Naive thymus-derived CD8-positive, alpha-beta T cell (primary cell): ENCODE measurements at regions not wholly inside any gene's neighbourhood (a gene's known extent, or its start where the extent isn't known, plus 50 kb on each side); places are given as distances from the start of the nearest gene placed in this dataset.
"Not testable (repeated sequence)": the region's sequence is repeated elsewhere in the genome, so short reads cannot be mapped to it uniquely, and the experiment has no call there.

Experiments used
- ATAC-seq, 2 donors: fragments of 150-1000 bp; cut with Tn5 transposase in 1 of 2; sonication (Bioruptor Pico), chemical (Tn5 transposase) in 1 of 2; 1 replicate in 1 of 2; 2 replicates in 1 of 2; pipeline ENCODE4 v1.10.0; 2021; ENCODE audit warnings: mild to moderate bottlenecking in 2 of 2, moderate library complexity in 2 of 2
- POLR2A ChIA-PET: fragments of 350-600 bp; sonication (Branson Sonifier 250); formaldehyde crosslinking; loops from one replicate; lab custom pipeline; 2021; ENCODE audit warnings: antibody characterized with exemption; lab: Charles Lee
- DNase-seq, 10 donors: peaks; one replicate each; pipeline versions ENCODE4 v3.0.0 to v3.0.0-alpha.2; 2020 to 2022
- H3K27ac Mint-ChIP-seq, 10 donors: one replicate each; pipeline ENCODE4 v1.8.0; 2020 to 2022; ENCODE audit warnings: mild to moderate bottlenecking in 10 of 10, mixed read lengths in 10 of 10, moderate library complexity in 4 of 10, inconsistent platforms in 1 of 10
- H3K27me3 Mint-ChIP-seq, 5 donors: one replicate each; pipeline ENCODE4 v1.8.0; 2021 to 2022; ENCODE audit warnings: mixed read lengths in 5 of 5
- H3K36me3 Mint-ChIP-seq, 3 donors: one replicate each; pipeline ENCODE4 v1.8.0; 2020 to 2022; ENCODE audit warnings: mixed read lengths in 3 of 3, mild to moderate bottlenecking in 2 of 3, inconsistent platforms in 1 of 3
- H3K4me1 Mint-ChIP-seq, 4 donors: one replicate each; pipeline ENCODE4 v1.8.0; 2021 to 2022; ENCODE audit warnings: mixed read lengths in 4 of 4
- H3K4me3 Mint-ChIP-seq, 10 donors: one replicate each; pipeline ENCODE4 v1.8.0; 2020 to 2022; ENCODE audit warnings: mild to moderate bottlenecking in 10 of 10, mixed read lengths in 10 of 10, moderate library complexity in 6 of 10, inconsistent platforms in 1 of 10
- H3K9me3 Mint-ChIP-seq, 9 donors: one replicate each; pipeline ENCODE4 v1.8.0; 2020 to 2022; ENCODE audit warnings: mixed read lengths in 9 of 9, mild to moderate bottlenecking in 3 of 9, inconsistent platforms in 1 of 9, moderate library complexity in 1 of 9

DNA sequence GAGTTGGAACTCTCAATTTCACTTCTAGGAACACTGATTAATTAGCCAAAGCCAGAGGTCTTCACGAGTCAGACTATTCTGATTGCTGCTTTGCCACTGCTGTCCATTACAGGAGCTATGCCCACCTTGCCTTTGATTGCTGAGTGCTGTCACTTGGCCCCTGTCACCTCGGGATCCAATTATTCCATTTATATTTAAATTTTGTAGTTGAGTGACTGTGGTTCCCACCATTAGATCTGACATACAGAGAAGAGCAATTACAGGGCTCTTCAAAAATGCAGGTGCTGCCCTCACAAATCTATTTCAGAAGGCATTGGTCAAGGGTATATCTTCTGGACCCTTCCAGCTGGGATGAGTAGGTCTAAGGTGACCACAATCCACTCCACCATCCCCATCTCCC, 200.8 kb downstream of the GJA1 start:
- H3K9me3 Mint-ChIP-seq = peaks cover 4 to 58% (median 30%) of the 10 kb centered on the region in 9 donors
- H3K4me3 Mint-ChIP-seq, H3K4me1 Mint-ChIP-seq, H3K27ac Mint-ChIP-seq, ATAC-seq, POLR2A ChIA-PET, DNase-seq, H3K27me3 Mint-ChIP-seq: not testable (repeated sequence)
- peaks cover 0 to 21% (median 18%) of the 10 kb centered on the region in 3 donors for H3K36me3 Mint-ChIP-seq

DNA sequence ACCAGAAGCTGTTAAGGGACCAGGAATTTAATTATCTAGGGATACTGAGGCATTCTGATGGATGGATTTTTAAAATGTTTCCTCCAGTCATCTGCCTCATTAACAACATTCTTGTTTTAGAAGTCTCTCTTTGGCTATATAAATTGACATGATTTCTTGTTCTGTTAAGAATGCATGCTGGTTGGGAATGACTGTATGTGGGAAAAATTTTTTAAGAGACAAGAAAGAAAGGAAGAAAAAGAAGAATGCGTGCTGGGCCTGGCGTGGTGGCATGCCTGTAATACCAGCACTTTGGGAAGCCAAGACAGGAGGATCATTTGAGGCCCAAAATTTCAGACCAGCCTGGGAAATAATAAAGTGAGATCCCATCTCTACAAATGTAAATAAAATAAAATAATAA, 203.6 kb downstream of the GJA1 start:
- Mint-ChIP-seq H3K36me3 (peaks cover 0 to 17% (median 14%) of the 10 kb centered on the region in 3 donors), H3K4me1 (no peaks in the 10 kb centered on the region), H3K27ac (no peak overlapping the region), H3K4me3 (no peak overlapping the region), H3K27me3 (no peaks in the 10 kb centered on the region), H3K9me3 (peaks cover 0 to 41% (median 22%) of the 10 kb centered on the region in 9 donors)
- POLR2A ChIA-PET = no interaction called here
- DNase-seq = no peak
- no peak for ATAC-seq

DNA sequence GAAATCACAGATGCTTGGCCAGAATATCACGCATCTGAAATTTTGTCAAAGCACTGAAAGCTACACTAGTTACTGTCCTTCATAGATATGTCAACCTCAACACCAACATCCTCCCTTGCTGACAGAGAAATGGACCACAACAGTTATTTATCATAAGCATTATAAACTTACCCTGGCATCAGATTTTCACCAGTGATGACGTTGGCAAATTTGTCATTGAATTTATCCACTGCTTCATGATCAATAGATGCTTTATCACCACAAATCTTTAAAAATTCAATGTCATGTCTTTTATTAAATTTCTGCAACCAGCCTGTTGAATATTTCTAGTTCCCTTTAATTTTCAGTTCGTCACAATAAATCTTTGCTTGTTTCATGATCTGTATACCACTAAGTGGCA, 205.7 kb downstream of the GJA1 start:
- Mint-ChIP-seq H3K9me3 (peaks cover 0 to 22% (median 10%) of the 10 kb centered on the region in 9 donors), H3K4me3 (no peak overlapping the region), H3K27ac (no peak overlapping the region), H3K4me1 (peaks cover 6 to 10% (median 10%) of the 10 kb centered on the region in 4 donors), H3K36me3 (peaks cover 0 to 11% (median 8%) of the 10 kb centered on the region in 3 donors), H3K27me3 (no peaks in the 10 kb centered on the region)
- DNase-seq = no peak
- POLR2A ChIA-PET = no interaction called here
- ATAC-seq = no peak

DNA sequence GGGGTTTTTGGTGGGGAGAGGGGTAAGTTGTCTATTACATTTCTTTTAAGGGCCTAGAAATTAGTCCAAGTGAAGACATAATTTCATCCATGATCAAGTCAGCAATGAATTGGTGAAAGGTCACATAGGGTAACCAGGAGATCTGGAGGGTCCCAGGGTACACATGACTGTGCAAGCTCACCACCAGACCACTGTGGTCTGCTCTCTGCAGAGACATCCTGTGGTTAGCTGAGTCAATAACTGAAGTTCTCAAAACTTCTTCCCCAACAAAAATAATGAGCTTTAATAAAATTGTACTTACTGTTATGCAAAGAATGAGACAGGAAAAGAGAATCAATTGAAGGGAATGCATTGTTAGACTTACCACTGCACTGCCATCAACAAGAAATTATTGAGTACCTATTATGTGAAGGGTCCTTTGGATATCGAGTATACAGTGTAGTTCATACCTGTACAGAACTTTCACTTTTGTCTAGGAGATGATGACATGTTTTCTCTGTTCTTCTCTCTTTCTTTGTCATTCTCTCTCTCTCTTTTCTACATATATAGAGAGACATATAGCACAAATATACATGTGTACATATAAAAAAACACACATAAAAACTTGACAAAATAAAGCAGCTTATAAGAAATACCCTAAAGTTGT, 209.8 kb downstream of the GJA1 start:
- no peak for DNase-seq
- H3K27ac Mint-ChIP-seq = peak overlapping the region in 8 of 10 donors; percentile 1 to 81 (median 48)
- H3K4me3 Mint-ChIP-seq = peak overlapping the region in 6 of 10 donors; percentile 1 to 62 (median 27)
- peaks cover 0 to 12% (median 0%) of the 10 kb centered on the region in 9 donors for H3K9me3 Mint-ChIP-seq
- no peaks in the 10 kb centered on the region for H3K27me3 Mint-ChIP-seq
- POLR2A ChIA-PET = no interaction called here
- peaks cover 18 to 22% (median 21%) of the 10 kb centered on the region in 4 donors for H3K4me1 Mint-ChIP-seq
- H3K36me3 Mint-ChIP-seq = peaks cover 0 to 6% (median 1%) of the 10 kb centered on the region in 3 donors
- no peak for ATAC-seq

DNA sequence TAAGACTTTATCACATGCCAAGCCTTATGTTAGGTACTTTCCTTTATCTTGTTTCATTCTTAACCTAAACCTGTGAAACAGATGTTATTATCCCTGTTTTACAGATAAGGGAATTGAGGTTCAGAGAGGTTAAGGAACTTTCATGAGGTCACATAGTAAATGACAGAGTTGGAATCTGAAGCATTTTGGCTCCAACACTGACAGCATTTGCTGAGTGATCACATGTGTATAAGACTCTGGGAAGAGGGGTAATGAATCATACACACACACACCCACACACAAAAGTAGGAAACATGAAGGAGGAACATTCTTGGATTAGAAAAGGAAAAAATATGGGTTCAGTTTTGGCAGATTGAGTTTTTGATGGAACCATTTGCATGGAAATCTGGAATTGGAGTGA, 212.5 kb downstream of the GJA1 start:
- ATAC-seq (no peak), DNase-seq (no peak)
- POLR2A ChIA-PET = no interaction called here
- no peak overlapping the region for H3K4me3 Mint-ChIP-seq
- peaks cover 20 to 43% (median 40%) of the 10 kb centered on the region in 4 donors for H3K4me1 Mint-ChIP-seq
- H3K27me3 Mint-ChIP-seq = no peaks in the 10 kb centered on the region
- peak overlapping the region in 1 of 10 donors; percentile 36 for H3K27ac Mint-ChIP-seq
- peaks cover 0 to 6% (median 1%) of the 10 kb centered on the region in 3 donors for H3K36me3 Mint-ChIP-seq
- H3K9me3 Mint-ChIP-seq = peaks cover 0 to 12% (median 0%) of the 10 kb centered on the region in 9 donors

DNA sequence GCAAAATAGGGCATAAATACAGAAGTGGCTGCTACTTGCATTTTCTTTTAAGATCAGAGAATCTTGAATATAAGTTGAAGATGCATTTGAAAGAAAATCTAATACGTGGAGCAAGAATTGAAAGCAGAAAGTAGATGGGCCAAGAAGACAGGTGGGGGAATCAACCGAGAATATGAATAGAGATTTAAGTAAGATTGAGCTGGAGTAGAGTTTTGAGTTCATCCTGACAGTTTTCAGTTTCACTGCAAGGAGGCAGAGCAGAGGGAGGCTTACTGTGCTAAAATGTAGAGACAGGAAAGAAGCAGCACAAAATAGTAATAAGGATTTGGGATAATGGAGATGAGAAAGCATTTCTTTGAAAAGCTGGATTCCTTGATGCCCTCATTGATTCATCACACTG, 214.5 kb downstream of the GJA1 start:
- H3K9me3 Mint-ChIP-seq = peaks cover 0 to 3% (median 0%) of the 10 kb centered on the region in 9 donors
- H3K4me1 Mint-ChIP-seq = peaks cover 24 to 50% (median 47%) of the 10 kb centered on the region in 4 donors
- H3K36me3 Mint-ChIP-seq = no peaks in the 10 kb centered on the region
- ATAC-seq (no peak), DNase-seq (no peak)
- POLR2A ChIA-PET = interaction anchor here (1.2 kb wide), 1 partner anchor 8 kb away, joined by 3 read pairs; no protein-coding TSS in a partner anchor
- no peaks in the 10 kb centered on the region for H3K27me3 Mint-ChIP-seq
- H3K27ac Mint-ChIP-seq = peak overlapping the region; percentile 24 to 90 (median 40)
- peak overlapping the region in 4 of 10 donors; percentile 3 to 15 (median 7) for H3K4me3 Mint-ChIP-seq

DNA sequence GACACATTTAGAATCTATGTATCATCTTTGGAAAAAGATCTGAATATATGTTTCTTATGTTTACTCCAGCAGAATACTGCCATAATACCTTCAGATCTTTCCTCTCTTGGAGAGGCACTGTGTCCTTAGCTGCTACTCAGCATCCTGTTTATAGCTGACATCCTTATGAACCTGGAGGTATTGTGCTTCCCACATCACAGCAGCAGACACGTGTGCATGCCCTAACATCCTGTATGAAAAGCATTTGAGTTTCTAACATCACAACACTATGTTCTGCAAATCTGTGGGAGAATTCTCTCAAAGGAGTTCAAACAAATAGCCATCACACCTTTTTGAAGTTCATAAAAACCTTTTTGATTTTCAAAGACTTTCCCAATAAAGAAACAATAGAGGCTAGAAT, 216.0 kb downstream of the GJA1 start:
- peaks cover 18 to 40% (median 38%) of the 10 kb centered on the region in 4 donors for H3K4me1 Mint-ChIP-seq
- peaks cover 0 to 3% (median 0%) of the 10 kb centered on the region in 9 donors for H3K9me3 Mint-ChIP-seq
- DNase-seq (peak in 6 of 10 donors; percentile 9 to 64 (median 28)), ATAC-seq (peak; percentile 86 to 98)
- peak overlapping the region; percentile 23 to 79 (median 67) for H3K4me3 Mint-ChIP-seq
- POLR2A ChIA-PET = no interaction called here
- H3K27me3 Mint-ChIP-seq = no peaks in the 10 kb centered on the region
- H3K27ac Mint-ChIP-seq = peak overlapping the region; percentile 53 to 90 (median 84)
- H3K36me3 Mint-ChIP-seq = no peaks in the 10 kb centered on the region

DNA sequence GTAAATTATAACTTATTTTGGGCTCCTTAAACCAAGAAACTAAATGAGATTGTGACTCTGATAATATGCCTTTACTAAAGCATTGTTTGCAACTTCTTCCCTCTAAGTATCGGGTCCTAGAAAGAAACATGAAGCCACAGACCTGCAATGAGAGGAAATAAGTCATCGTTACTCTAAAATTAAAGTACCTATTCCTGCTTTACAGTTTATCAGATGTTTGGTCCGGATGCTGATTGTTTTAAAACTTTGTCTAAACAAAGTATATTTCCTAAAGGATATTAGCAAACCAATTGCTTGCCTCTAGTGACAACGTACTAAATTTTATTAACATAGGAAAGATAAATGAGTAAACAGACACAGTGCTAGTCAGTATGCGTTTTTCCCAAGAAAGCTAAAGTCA, 216.8 kb downstream of the GJA1 start:
- Mint-ChIP-seq H3K4me1 (peaks cover 18 to 39% (median 38%) of the 10 kb centered on the region in 4 donors), H3K27me3 (no peaks in the 10 kb centered on the region), H3K36me3 (no peaks in the 10 kb centered on the region), H3K4me3 (peak overlapping the region in 9 of 10 donors; percentile 12 to 79 (median 66)), H3K27ac (peak overlapping the region; percentile 29 to 87 (median 84)), H3K9me3 (no peaks in the 10 kb centered on the region)
- no peak for DNase-seq
- POLR2A ChIA-PET = no interaction called here
- no peak for ATAC-seq

DNA sequence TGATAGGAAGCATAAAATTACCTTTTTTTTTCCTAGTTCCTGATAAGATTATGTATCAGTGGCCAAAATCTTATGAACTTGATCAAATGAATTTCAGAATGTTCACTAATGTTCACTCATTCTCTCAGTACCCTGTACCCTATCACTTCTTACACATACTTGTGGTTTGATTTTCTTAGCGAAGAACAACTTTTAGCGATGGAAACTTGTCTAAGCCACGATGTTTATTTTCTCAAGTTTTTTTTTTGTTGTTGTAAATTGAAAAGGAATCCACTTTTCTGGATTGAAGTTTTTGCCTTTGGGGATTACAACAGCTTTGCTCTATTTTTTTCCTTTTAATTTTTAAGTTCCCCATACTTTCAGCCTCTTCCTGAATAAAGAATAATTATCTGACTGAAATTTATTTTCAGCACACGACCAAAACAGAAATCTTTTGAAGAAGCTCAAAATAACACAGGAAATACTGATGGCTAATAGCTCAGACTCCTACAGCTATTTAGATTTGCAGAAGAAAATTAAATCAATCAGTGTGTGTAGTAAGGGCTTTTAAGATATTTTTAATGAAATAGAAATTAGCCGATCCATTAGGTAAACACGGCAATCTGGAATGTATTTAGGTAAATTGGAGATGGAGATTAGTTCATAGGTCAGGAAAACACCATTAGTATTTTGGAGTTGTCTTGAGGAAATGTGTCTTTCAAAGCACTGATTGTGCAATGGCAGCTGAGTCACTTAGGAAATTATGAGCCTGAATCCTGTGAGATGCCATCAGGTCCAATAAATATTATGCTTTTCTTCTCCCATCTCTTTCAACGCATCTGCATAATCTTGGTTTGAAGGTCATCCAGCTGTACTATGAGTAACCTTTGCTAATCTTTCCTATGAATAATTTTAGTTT, 217.5 kb downstream of the GJA1 start:
- H3K36me3 Mint-ChIP-seq = no peaks in the 10 kb centered on the region
- H3K9me3 Mint-ChIP-seq = no peaks in the 10 kb centered on the region
- H3K27ac Mint-ChIP-seq = peak overlapping the region in 8 of 10 donors; percentile 12 to 87 (median 80)
- ATAC-seq (no peak), DNase-seq (no peak)
- H3K4me3 Mint-ChIP-seq = peak overlapping the region in 5 of 10 donors; percentile 30 to 79 (median 74)
- H3K27me3 Mint-ChIP-seq = no peaks in the 10 kb centered on the region
- POLR2A ChIA-PET = no interaction called here
- H3K4me1 Mint-ChIP-seq = peaks cover 16 to 39% (median 37%) of the 10 kb centered on the region in 4 donors

DNA sequence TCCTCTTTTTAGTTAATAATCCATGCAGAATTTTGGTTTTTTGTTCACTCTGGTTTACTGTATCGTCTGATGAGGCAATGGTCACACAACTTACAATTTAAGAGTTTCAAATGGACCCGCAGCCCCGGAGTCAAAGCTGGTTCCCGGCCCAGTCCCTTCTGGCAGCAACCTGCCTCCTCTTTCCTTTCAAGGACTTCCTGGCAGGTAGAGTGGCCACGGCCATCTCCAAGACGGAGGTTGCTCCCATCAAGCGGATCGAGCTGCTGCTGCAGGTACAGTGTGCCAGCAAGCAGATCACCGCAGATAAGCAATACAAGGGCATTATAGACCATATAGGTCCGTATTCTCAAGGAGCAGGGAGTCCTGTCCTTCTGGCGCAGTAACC, 218.2 kb downstream of the GJA1 start:
- Mint-ChIP-seq H3K4me1 (peaks cover 16 to 39% (median 37%) of the 10 kb centered on the region in 4 donors), H3K27ac (peak overlapping the region in 6 of 10 donors; percentile 18 to 87 (median 54)), H3K4me3 (peak overlapping the region in 3 of 10 donors; percentile 30 to 62 (median 45)), H3K36me3 (no peaks in the 10 kb centered on the region), H3K27me3 (no peaks in the 10 kb centered on the region), H3K9me3 (no peaks in the 10 kb centered on the region)
- POLR2A ChIA-PET = no interaction called here
- ATAC-seq = no peak
- DNase-seq = no peak

DNA sequence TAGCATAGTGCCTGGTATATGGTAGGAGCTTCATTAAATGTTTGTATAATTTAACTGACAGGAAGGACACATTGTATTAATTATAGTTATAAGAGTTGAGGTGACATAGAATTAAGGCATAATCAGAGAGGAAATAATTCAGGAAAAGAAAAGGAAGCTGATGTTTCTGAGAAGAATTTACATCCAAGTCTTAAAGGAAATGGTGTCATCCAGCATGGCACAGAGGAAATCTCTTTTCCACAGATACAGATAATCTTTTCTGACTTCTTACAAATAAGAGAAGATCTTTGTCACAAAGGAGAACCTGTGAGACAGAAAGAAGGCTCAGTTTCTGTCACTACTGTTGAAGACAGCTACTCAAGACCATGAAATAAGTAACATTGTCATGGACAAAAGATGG, 222.5 kb downstream of the GJA1 start:
- Mint-ChIP-seq H3K9me3 (no peaks in the 10 kb centered on the region), H3K27ac (no peak overlapping the region), H3K27me3 (no peaks in the 10 kb centered on the region), H3K36me3 (no peaks in the 10 kb centered on the region), H3K4me3 (no peak overlapping the region), H3K4me1 (peaks cover 3 to 8% (median 6%) of the 10 kb centered on the region in 4 donors)
- POLR2A ChIA-PET = no interaction called here
- ATAC-seq (no peak), DNase-seq (no peak)

DNA sequence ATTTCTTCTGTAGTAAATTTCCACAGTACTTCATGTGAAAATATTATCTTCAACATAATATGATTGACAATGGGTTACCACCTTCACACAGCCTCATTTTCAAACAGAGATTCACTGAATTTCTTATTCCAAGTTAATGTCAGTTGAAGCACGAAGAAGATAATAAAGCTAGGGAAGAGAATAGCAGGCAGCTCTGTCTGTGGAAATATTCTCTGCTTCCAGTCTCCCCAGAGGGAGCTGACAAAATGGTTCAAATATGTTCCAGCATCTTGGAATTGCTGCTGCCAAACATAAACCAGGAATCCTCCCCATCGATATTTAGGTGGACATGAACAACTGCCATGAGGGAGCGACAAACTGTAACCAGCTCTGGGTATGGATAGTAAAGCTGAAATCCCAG, 224.8 kb downstream of the GJA1 start:
- Mint-ChIP-seq H3K4me1 (no peaks in the 10 kb centered on the region), H3K27me3 (no peaks in the 10 kb centered on the region), H3K27ac (no peak overlapping the region), H3K9me3 (peaks cover 0 to 13% (median 0%) of the 10 kb centered on the region in 9 donors), H3K4me3 (no peak overlapping the region), H3K36me3 (no peaks in the 10 kb centered on the region)
- POLR2A ChIA-PET = no interaction called here
- ATAC-seq (no peak), DNase-seq (no peak)
